ENCODE measurements at regions not wholly inside any gene's neighbourhood (a gene's known extent, or its start where the extent isn't known, plus 50 kb on each side); places are given as distances from the start of the nearest gene placed in this dataset.

- DNase-seq, result no peak
Measured at GRCh38 chr13:64958106-64958505, 2272.0 kb downstream of the PCDH9 start.

GRCh38 chr13:64938660-64939059 lies 2291.5 kb downstream of the PCDH9 start:
- no peak for DNase-seq

GRCh38 chr13:64937302-64937701 lies 2292.8 kb downstream of the PCDH9 start:
- no peak for DNase-seq

- DNase-seq, result no peak
Measured at GRCh38 chr13:64936879-64937278, 2293.3 kb downstream of the PCDH9 start.

GRCh38 chr13:64935441-64935840 lies 2294.7 kb downstream of the PCDH9 start:
- no peak for DNase-seq

- no peak for DNase-seq
Measured at GRCh38 chr13:64934569-64935362, 2295.4 kb downstream of the PCDH9 start.

- no peak for DNase-seq
Measured at GRCh38 chr13:64930636-64931035, 2299.5 kb downstream of the PCDH9 start.

- no peak for DNase-seq
Measured at GRCh38 chr13:64928696-64929499, 2301.2 kb downstream of the PCDH9 start.

- DNase-seq, result peak in 1 of 4 experiments; percentile 1
Measured at GRCh38 chr13:64925727-64926126, 2304.4 kb downstream of the PCDH9 start.

GRCh38 chr13:64925284-64925683 lies 2304.9 kb downstream of the PCDH9 start:
- no peak for DNase-seq

GRCh38 chr13:64924401-64924800 lies 2305.7 kb downstream of the PCDH9 start:
- DNase-seq, result no peak

GRCh38 chr13:64917566-64917965 lies 2312.6 kb downstream of the PCDH9 start:
- no peak for DNase-seq

GRCh38 chr13:64912141-64912540 lies 2318.0 kb downstream of the PCDH9 start:
- DNase-seq, result no peak

GRCh38 chr13:64910096-64910495 lies 2320.0 kb downstream of the PCDH9 start:
- no peak for DNase-seq

- no peak for DNase-seq
Measured at GRCh38 chr13:64909184-64909583, 2321.0 kb downstream of the PCDH9 start.

- no peak for DNase-seq
Measured at GRCh38 chr13:64900039-64900438, 2330.1 kb downstream of the PCDH9 start.

- DNase-seq, result no peak
Measured at GRCh38 chr13:64884976-64885375, 2345.2 kb downstream of the PCDH9 start.

- no peak for DNase-seq
Measured at GRCh38 chr13:64877176-64877575, 2353.0 kb downstream of the PCDH9 start.

GRCh38 chr13:64871742-64872141 lies 2358.4 kb downstream of the PCDH9 start:
- DNase-seq, result no peak

GRCh38 chr13:64869539-64869938 lies 2360.6 kb downstream of the PCDH9 start:
- no peak for DNase-seq

GRCh38 chr13:64867856-64868255 lies 2362.3 kb downstream of the PCDH9 start:
- no peak for DNase-seq

- DNase-seq, result no peak
Measured at GRCh38 chr13:64866331-64866730, 2363.8 kb downstream of the PCDH9 start.

- no peak for DNase-seq
Measured at GRCh38 chr13:64855506-64855905, 2374.6 kb downstream of the PCDH9 start.

- DNase-seq, result no peak
Measured at GRCh38 chr13:64850017-64850416, 2380.1 kb downstream of the PCDH9 start.
